A673 (cell line): ENCODE measurements at regions not wholly inside any gene's neighbourhood (a gene's known extent, or its start where the extent isn't known, plus 50 kb on each side); places are given as distances from the start of the nearest gene placed in this dataset.

Experiments used
- EZH2 ChIP-seq: fragments of 200-600 bp; sonication (generic); IDR thresholded peaks from 2 replicates; pipeline ENCODE4 v1.6.1; 2017; ENCODE audit warnings: borderline replicate concordance, low read depth, mild to moderate bottlenecking, mixed read lengths, antibody characterized with exemption, low read length; ENCODE audit not compliant: poor library complexity, severe bottlenecking
- TF ChIP-seq, protein P1 (sequence below): fragments of 300-800, 200-600 bp; sonication (generic); conservative IDR thresholded peaks from 2 replicates; pipeline ENCODE4 v1.5.1; 2017; ENCODE audit warnings: low read depth, mild to moderate bottlenecking, antibody characterized with exemption, low read length, moderate library complexity, mixed read lengths

DNA sequence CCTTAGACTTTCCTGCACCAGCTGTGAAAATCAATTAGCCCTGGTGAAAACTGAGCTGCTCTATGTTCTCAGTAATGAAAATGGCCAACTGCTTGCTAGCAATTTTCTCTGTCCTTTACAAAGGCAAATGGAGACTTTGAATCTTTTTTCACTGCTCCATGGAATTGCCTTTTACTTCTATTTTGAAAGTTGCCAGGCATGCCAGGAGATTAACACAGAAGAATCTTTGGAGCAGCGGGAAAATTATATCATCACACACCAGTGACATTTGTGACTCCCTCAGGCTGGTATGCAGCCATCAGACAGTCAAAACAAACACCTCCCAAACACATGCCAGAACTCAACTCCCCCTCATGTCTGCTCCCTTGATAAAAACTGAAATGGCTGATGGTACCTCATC lies 872.0 kb upstream of the FLRT2 start:
- TF ChIP-seq, protein P1, sequence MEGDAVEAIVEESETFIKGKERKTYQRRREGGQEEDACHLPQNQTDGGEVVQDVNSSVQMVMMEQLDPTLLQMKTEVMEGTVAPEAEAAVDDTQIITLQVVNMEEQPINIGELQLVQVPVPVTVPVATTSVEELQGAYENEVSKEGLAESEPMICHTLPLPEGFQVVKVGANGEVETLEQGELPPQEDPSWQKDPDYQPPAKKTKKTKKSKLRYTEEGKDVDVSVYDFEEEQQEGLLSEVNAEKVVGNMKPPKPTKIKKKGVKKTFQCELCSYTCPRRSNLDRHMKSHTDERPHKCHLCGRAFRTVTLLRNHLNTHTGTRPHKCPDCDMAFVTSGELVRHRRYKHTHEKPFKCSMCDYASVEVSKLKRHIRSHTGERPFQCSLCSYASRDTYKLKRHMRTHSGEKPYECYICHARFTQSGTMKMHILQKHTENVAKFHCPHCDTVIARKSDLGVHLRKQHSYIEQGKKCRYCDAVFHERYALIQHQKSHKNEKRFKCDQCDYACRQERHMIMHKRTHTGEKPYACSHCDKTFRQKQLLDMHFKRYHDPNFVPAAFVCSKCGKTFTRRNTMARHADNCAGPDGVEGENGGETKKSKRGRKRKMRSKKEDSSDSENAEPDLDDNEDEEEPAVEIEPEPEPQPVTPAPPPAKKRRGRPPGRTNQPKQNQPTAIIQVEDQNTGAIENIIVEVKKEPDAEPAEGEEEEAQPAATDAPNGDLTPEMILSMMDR: no peak
- no peak for TF ChIP-seq EZH2
